ENCODE measurements at regions not wholly inside any gene's neighbourhood (a gene's known extent, or its start where the extent isn't known, plus 50 kb on each side); places are given as distances from the start of the nearest gene placed in this dataset.

DNA sequence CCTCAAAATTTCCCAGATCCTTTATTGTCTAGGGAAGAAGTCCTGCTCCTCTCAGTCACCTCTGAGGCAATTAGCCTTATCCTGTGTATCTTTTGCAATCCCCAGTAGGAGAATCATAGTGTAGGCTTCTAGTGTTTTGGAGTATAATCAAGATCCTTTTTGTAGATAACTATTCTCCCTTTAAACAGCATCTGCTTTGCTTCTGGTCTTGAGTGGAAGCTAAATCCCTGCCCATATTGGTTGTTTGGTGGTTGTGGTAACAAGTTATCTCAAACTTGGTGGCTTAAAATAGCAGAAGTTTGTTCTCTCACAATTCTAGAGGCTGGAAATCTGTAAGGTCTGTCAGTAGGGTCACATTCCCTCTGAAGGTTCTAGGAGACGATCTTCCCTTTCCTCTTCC lies 217.5 kb upstream of the RASGRP1 start:
- TF ChIP-seq, protein P1, sequence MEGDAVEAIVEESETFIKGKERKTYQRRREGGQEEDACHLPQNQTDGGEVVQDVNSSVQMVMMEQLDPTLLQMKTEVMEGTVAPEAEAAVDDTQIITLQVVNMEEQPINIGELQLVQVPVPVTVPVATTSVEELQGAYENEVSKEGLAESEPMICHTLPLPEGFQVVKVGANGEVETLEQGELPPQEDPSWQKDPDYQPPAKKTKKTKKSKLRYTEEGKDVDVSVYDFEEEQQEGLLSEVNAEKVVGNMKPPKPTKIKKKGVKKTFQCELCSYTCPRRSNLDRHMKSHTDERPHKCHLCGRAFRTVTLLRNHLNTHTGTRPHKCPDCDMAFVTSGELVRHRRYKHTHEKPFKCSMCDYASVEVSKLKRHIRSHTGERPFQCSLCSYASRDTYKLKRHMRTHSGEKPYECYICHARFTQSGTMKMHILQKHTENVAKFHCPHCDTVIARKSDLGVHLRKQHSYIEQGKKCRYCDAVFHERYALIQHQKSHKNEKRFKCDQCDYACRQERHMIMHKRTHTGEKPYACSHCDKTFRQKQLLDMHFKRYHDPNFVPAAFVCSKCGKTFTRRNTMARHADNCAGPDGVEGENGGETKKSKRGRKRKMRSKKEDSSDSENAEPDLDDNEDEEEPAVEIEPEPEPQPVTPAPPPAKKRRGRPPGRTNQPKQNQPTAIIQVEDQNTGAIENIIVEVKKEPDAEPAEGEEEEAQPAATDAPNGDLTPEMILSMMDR (IDR thresholded peaks at IDR 0.05): no peak
- TF ChIP-seq POLR2A (IDR thresholded peaks at IDR 0.05): no peak
- intact Hi-C loops (cut with DNase I; ENCODE audit: low total_unique reads): no loop called here
- DNase-seq (ENCODE audit: low spot score in 2 of 2): no peak
- 85 to 93% methylated on average over 1 of the region's 1 CpG for WGBS, 2 donors
- no peak overlapping the region for H3K4me3 ChIP-seq (ENCODE audit: low read depth, poor library complexity, severe bottlenecking)

DNA sequence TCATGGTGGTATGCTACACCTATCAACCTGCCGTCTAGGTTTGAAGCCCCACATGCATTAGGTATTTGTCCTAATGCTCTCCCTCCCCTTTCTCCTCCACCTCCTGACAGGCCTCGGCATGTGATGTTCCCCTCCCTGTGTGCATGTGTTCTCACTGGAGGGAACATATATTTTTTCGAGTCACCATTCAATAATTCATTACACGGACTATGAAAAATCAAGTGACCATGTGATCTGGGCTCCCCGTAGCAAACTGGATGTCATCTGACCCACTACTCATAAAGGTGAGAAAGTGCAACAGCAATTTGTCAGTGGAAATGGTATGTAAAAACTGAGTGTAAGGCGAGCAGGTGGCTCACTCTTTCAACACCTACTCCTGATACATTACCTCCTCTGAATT lies 224.3 kb upstream of the RASGRP1 start:
- WGBS, 2 donors: 57 to 60% methylated on average over 6 of the region's 6 CpGs

DNA sequence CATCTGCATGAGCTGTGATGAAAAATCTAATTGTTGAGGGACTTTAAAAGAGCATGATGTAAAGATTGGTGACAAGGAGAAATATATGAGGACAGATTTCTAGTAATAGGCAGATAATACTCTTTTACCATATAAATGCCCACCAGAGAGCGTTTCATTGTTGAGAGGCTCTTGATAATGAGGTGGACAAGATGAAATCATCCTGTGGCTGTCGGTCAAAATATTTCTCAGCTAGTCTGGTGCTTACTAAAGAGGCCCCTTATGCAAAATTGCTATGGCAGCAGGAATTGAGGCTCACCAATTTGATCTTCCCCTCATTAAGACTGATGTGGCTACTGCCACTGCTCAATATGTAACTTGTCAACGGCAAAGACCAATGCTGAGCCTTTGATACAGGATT lies 225.0 kb upstream of the RASGRP1 start:
- 89 to 90% methylated on average over 3 of the region's 3 CpGs for WGBS, 2 donors
- no peak for TF ChIP-seq POLR2A (IDR thresholded peaks at IDR 0.05)
- TF ChIP-seq, protein P1 (IDR thresholded peaks at IDR 0.05): no peak
- intact Hi-C loops (cut with DNase I; ENCODE audit: low total_unique reads): no loop called here
- no peak for DNase-seq (ENCODE audit: low spot score in 2 of 2)
- no peak overlapping the region for H3K4me3 ChIP-seq (ENCODE audit: low read depth, poor library complexity, severe bottlenecking)

More for the DNA sequence above, 224.3 kb upstream of the RASGRP1 start:
- no peak for DNase-seq (ENCODE audit: low spot score in 2 of 2)
- H3K4me3 ChIP-seq (ENCODE audit: low read depth, poor library complexity, severe bottlenecking): no peak overlapping the region
- no peak for TF ChIP-seq POLR2A (IDR thresholded peaks at IDR 0.05)
- TF ChIP-seq, protein P1 (IDR thresholded peaks at IDR 0.05): no peak
- intact Hi-C loops (cut with DNase I; ENCODE audit: low total_unique reads): no loop called here

DNA sequence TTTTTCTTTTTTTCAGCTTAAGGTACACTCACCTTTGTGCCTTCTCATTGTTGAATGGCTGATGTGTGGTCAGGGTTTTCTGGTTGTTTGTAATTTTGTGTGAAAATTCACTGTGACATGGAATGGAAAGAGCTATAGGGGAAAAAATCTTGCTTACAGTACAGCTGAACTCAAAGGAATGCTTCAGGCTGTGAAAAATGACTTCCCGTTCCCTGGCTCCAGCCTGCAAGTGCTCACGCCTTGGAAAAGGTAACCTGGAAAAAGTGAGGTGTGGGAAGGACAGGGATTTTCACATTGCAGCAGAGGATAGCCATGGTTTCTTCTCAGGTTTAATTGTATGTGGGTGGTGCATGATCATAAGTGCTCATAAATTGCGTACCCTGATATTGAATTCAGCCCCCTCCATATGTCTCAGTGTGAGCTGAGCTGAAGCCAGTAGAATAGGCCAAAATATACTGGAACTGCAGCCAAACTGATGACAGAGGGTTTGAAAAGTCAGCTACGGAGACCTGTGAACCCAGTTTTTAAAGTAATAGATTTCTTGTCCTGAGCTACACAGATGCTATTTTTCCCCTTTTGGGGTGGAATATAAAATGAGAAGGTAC lies 228.7 kb upstream of the RASGRP1 start:
- no peak for DNase-seq (ENCODE audit: low spot score in 2 of 2)
- TF ChIP-seq, protein P1 (IDR thresholded peaks at IDR 0.05): no peak
- TF ChIP-seq POLR2A (IDR thresholded peaks at IDR 0.05): no peak
- H3K4me3 ChIP-seq (ENCODE audit: low read depth, poor library complexity, severe bottlenecking): no peak overlapping the region
- intact Hi-C loops (cut with DNase I; ENCODE audit: low total_unique reads): no loop called here
- 52 to 57% methylated on average over 4 of the region's 4 CpGs for WGBS, 2 donors

DNA sequence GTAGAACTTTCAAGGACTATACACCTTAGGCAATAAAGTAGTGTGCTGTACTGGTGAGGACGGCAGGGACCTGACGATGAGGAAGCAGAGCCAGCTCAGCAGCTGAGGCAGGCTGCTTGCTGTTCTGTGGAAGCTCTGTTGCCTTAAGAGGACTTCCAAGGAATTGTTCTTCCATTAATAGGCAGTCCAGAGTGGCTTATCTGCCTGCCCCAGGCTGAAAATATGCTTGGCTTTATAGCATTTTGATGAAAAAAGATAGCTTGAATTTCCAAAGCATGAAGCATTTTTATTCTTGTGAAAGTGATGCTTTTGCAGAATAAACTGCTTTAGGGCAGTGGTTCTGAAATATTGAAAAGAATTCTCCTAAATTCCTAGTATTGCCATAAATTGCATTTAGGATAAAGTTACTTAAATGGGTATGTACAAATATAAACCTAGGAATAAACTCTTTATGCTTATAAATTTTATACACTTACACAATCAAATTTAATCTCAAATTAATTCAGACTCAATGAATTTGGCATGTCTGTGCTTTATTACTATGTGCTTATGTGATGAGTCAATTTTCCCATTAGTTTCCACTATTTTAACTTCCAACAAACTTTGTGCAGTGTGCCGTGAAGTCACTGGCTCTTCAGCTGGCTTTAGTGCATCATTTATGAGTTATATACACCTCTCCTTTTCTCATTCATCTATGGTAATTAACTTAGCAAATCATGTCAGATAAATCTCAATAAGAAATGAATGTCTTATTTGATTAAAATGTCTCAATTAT lies 231.0 kb upstream of the RASGRP1 start:
- 42 to 52% methylated on average over 3 of the region's 3 CpGs for WGBS, 2 donors
- no peak for DNase-seq (ENCODE audit: low spot score in 2 of 2)
- TF ChIP-seq POLR2A (IDR thresholded peaks at IDR 0.05): no peak
- TF ChIP-seq, protein P1 (IDR thresholded peaks at IDR 0.05): no peak
- intact Hi-C loops (cut with DNase I; ENCODE audit: low total_unique reads): no loop called here
- H3K4me3 ChIP-seq (ENCODE audit: low read depth, poor library complexity, severe bottlenecking): no peak overlapping the region

Measured in lower leg skin (tissue), 4 donors.